Thymus (tissue), 11 donors: ENCODE measurements at regions not wholly inside any gene's neighbourhood (a gene's known extent, or its start where the extent isn't known, plus 50 kb on each side); places are given as distances from the start of the nearest gene placed in this dataset.

Experiments
- DNase-seq, 9 donors: peaks; one replicate each; pipeline ENCODE4 v3.0.0-alpha.2; 2013; ENCODE audit warnings: low spot score in 9 of 9, low read depth in 6 of 9, missing footprints in 1 of 9
- H3K27ac ChIP-seq, 2 donors: one replicate each; pipeline ENCODE4 v1.5.1; 2013; ENCODE audit warnings: control low read depth in 1 of 2, low read depth in 1 of 2, low read length in 1 of 2, mild to moderate bottlenecking in 1 of 2, moderate library complexity in 1 of 2
- H3K27me3 ChIP-seq, 2 donors: one replicate each; pipeline ENCODE4 v1.5.1; 2013; ENCODE audit warnings: low read length in 1 of 2; ENCODE audit not compliant: control insufficient read depth in 2 of 2, insufficient read depth in 1 of 2
- H3K36me3 ChIP-seq, 2 donors: one replicate each; pipeline ENCODE4 v1.5.1; 2013; ENCODE audit warnings: low read length in 1 of 2, mild to moderate bottlenecking in 1 of 2, moderate library complexity in 1 of 2; ENCODE audit not compliant: control insufficient read depth in 2 of 2, insufficient read depth in 2 of 2
- H3K4me1 ChIP-seq, 2 donors: one replicate each; pipeline ENCODE4 v1.5.1; 2013; ENCODE audit warnings: low read length in 2 of 2; ENCODE audit not compliant: control insufficient read depth in 2 of 2, insufficient read depth in 2 of 2
- H3K4me3 ChIP-seq, 2 donors: one replicate each; pipeline ENCODE4 v1.5.1; 2013; ENCODE audit warnings: low read length in 2 of 2, control low read depth in 1 of 2, mild to moderate bottlenecking in 1 of 2
- H3K9me3 ChIP-seq, 2 donors: one replicate each; pipeline ENCODE4 v1.5.1; 2013; ENCODE audit warnings: low read length in 1 of 2, mild to moderate bottlenecking in 1 of 2; ENCODE audit not compliant: control insufficient read depth in 2 of 2, insufficient read depth in 1 of 2
- WGBS: extraction: QIAGEN DNeasy Blood & Tissue Kit; methylation state at CpG from one replicate; pipeline ENCODE4 v1.1.7; 2013; 5-methylcytosine and 5-hydroxymethylcytosine counted together
- donor health status: healthy.

DNA sequence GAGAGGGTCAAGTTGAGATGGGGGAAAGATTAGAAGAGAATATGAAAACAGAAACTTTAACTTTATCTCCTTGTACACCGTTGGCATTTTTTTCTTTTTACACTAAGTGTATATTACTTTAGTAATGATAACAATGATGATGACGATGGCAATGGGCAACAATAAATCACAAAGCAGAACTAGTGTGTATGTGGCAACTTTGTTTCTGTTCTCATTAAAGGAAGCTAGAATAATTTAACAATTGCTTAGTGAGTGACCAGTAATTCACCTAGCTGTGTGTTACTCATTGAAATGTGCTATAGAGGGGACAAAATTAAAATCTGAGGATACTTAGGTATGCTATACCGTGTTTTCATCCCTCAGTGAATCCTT, 318.5 kb upstream of the TBL1XR1 start:
- H3K36me3 ChIP-seq = no peaks in the 10 kb centered on the region
- no peaks in the 10 kb centered on the region for H3K27me3 ChIP-seq
- H3K4me1 ChIP-seq = no peaks in the 10 kb centered on the region
- H3K4me3 ChIP-seq = no peak overlapping the region
- WGBS = 91% methylated on average over 3 of the region's 3 CpGs
- H3K9me3 ChIP-seq = no peaks in the 10 kb centered on the region
- H3K27ac ChIP-seq = no peak overlapping the region
- DNase-seq = no peak

DNA sequence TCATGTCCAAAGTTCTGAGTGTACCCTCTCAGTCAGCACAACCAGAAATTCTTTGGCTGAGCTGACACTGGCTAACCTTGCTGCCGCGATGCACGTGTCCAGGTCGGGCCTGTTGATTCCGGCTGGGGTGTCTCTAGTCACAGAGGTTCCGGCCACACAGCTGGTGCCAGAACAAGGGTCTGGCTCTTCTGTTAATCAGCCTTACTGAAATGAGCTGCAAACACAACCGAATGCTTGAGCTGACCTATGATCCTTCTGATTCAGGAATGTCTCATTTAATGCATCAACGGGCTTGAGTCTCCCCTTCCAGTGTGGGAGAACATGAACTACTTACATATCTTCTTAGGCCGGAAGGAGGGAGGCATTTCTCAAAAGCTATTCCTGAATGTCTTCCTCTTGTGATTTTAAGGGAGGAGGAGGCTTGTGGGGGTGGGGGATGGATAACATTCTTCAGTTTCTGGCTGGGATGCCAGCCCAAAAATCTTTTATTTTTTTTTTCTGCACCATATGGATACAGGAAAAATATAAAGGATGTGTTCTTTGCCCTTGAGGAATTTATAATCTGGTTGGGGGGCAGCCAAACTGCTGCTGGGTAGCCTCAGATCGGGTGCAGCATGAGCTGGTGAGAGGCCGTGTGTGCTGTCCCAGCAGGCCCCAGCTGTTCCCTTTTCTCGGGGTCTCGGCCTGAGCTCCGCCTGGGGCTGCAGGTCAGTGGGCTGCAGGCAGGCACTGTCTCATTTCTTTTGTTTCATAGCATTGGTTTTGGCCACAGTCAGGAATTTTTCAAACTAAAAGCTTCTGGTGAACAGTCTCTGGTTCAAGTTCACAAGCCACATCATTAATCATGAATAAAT, 319.1 kb upstream of the TBL1XR1 start:
- H3K27ac ChIP-seq = no peak overlapping the region

DNA sequence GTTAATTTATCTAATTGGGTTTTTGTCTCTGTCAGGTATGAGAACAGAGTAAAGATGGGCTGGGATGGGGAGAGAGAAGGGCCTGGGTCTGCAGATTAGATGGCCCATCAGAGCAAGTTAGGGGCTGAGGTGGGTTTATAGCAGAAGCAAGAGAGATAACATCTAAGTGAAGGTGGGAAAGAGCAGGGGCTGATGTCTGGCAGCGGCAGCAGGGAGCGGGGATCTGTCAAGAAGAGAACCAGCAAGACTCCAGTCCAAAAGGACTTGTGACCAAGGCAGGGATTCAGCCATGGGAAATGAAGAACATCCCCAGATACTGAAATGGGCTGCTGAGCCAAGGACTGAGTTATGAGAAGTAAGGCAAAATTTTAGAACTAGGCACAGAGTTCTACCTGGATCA, 320.6 kb upstream of the TBL1XR1 start:
- H3K27ac ChIP-seq = no peak overlapping the region
- no peak for DNase-seq
- H3K4me3 ChIP-seq = no peak overlapping the region
- peaks cover 0 to 7% of the 10 kb centered on the region in 2 donors for H3K4me1 ChIP-seq
- H3K9me3 ChIP-seq = no peaks in the 10 kb centered on the region
- no peaks in the 10 kb centered on the region for H3K27me3 ChIP-seq
- 99% methylated on average over 2 of the region's 2 CpGs for WGBS
- H3K36me3 ChIP-seq = no peaks in the 10 kb centered on the region

More for the DNA sequence above, 319.1 kb upstream of the TBL1XR1 start:
- Histone ChIP-seq H3K4me1 (peaks cover 0 to 5% of the 10 kb centered on the region in 2 donors), H3K4me3 (no peak overlapping the region), H3K9me3 (no peaks in the 10 kb centered on the region), H3K27me3 (no peaks in the 10 kb centered on the region), H3K36me3 (no peaks in the 10 kb centered on the region)
- no peak for DNase-seq
- 94% methylated on average over 14 of the region's 14 CpGs for WGBS

DNA sequence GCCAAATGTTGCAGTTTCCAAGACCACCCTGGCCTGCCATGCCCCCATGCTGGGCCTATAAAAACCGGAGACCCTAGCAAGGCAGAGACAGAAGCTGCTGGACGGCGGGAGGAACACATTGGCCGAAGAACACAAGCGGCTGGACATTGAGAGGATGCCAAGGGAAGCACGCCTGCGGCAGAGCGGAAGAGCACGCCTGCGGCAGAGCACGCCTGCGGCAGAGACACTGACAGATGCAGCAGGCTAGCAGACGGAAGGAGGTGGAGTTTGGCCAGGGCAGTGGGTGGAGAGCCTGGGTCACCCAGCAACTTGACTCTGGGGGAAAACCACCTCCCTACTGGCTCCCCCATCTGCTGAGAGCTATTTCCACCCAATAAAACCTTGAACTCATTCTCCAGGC, 322.3 kb upstream of the TBL1XR1 start:
- H3K36me3 ChIP-seq = no peaks in the 10 kb centered on the region
- 99% methylated on average over 13 of the region's 13 CpGs for WGBS

DNA sequence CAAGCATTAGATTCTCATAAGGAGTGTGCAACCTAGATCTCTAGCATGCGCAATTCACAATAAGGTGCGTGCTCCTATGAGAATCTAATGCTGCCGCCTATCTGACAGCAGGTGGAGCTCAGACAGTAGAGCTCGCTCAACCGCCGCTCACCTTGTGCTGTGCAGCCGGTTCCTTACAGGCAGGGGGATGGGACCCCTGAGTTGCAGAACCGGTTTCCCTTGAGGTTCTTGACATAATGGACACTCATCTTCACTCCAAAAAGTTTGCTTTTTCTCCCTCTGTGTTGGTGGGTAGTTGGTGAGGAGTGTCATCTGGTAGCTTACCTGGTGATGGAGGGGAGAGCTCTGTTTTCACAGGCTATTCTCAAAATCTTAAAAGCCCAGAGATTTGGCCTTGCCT, 324.0 kb upstream of the TBL1XR1 start:
- peak in 3 of 9 donors; percentile 41 to 66 (median 42) for DNase-seq
- 91% methylated on average over 8 of the region's 8 CpGs for WGBS

More for the DNA sequence above, 322.3 kb upstream of the TBL1XR1 start:
- no peak overlapping the region for H3K4me3 ChIP-seq
- no peak overlapping the region for H3K27ac ChIP-seq
- H3K27me3 ChIP-seq = no peaks in the 10 kb centered on the region
- peaks cover 0 to under 1% of the 10 kb centered on the region in 2 donors for H3K9me3 ChIP-seq
- DNase-seq = no peak
- peaks cover 5 to 7% of the 10 kb centered on the region in 2 donors for H3K4me1 ChIP-seq

DNA sequence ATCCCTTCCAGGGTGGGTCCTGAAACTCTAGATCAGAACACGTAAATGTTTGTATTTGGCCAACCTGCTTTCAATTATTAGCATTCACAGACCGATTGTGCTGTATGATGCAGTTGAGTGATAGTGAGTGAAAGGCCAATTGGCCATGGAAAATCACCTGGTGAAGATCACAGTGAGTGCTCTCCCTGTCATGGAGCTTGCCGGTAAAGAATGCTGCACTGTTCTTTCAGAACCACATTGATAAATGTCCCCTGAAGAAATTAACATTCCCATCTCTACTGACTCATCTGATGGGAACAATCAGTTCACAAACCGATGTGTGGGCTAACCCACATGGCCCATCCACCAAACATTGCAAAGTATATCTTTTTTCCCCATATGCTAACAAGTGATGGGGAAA, 324.8 kb upstream of the TBL1XR1 start:
- H3K27ac ChIP-seq = no peak overlapping the region
- H3K36me3 ChIP-seq = no peaks in the 10 kb centered on the region
- no peaks in the 10 kb centered on the region for H3K27me3 ChIP-seq
- no peak for DNase-seq
- peaks cover 10 to 24% of the 10 kb centered on the region in 2 donors for H3K4me1 ChIP-seq
- H3K4me3 ChIP-seq = no peak overlapping the region
- peaks cover 0 to 5% of the 10 kb centered on the region in 2 donors for H3K9me3 ChIP-seq
- WGBS = 96% methylated on average over 4 of the region's 4 CpGs

More for the DNA sequence above, 324.0 kb upstream of the TBL1XR1 start:
- peaks cover 10 to 22% of the 10 kb centered on the region in 2 donors for H3K4me1 ChIP-seq
- H3K36me3 ChIP-seq = no peaks in the 10 kb centered on the region
- no peaks in the 10 kb centered on the region for H3K27me3 ChIP-seq
- H3K9me3 ChIP-seq = peaks cover 0 to 5% of the 10 kb centered on the region in 2 donors
- no peak overlapping the region for H3K4me3 ChIP-seq
- H3K27ac ChIP-seq = no peak overlapping the region

DNA sequence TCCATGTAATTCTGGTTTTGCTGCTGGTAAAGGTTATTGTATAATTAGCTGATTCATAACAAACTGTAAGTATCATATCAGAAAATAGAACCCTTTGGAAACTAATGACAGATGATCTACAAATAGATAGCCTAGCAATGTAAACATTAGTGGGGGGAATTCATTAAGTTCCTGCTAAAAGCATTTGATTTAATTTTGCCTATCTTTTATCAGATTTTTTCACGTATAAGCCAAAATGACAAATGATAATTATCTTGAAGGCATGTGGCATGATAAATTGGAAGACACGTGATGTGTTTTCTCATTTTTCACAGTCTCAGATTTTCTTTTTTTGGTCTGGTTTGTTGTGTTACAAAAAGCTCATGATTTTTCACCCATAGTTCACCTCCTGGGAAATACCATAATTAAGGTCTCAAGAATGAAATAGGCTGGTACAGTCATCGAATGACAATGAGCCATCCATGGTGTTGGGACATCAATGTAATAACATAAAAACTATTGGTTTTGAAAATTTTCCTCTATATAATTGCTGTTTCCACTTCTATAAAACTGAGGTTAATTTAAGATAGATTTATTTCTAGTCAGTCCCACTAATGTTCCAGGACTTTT, 325.9 kb upstream of the TBL1XR1 start:
- H3K27ac ChIP-seq = no peak overlapping the region
- no peaks in the 10 kb centered on the region for H3K27me3 ChIP-seq
- peaks cover 10 to 24% of the 10 kb centered on the region in 2 donors for H3K4me1 ChIP-seq
- peaks cover 0 to 5% of the 10 kb centered on the region in 2 donors for H3K9me3 ChIP-seq
- 62% methylated on average over 3 of the region's 3 CpGs for WGBS
- no peak overlapping the region for H3K4me3 ChIP-seq
- DNase-seq = no peak
- no peaks in the 10 kb centered on the region for H3K36me3 ChIP-seq

DNA sequence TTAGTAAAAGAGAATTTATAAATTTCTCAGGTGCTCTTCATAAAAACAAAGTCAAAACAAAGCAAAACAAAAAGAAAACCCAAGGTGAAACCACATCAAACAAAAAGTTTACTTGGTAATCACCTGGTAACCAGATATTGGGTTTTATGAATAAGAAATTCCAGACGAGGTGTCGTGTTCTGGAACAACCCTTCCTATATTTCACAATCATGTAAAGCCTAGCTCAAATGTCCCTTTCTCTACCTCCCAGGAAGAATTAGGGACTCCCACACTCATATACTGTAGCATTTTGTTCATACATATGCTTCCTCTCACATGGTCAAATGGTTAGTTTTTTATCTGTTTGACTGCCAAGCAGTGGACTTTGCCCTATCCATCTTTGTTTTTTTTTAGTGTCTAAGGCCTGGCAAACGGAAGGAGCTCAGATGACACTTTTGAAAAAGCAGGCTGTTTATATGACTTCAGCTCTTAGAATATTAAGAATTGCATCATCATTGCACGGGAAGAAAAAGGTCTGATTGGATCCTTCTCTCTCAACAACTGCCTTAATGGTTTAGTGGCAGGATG, 326.7 kb upstream of the TBL1XR1 start:
- H3K4me1 ChIP-seq = peaks cover 10 to 24% of the 10 kb centered on the region in 2 donors
- no peaks in the 10 kb centered on the region for H3K36me3 ChIP-seq
- peak in 1 of 9 donors; percentile 39 for DNase-seq
- H3K9me3 ChIP-seq = peaks cover 0 to 5% of the 10 kb centered on the region in 2 donors
- no peak overlapping the region for H3K4me3 ChIP-seq
- no peak overlapping the region for H3K27ac ChIP-seq
- H3K27me3 ChIP-seq = no peaks in the 10 kb centered on the region
- 68% methylated on average over 4 of the region's 4 CpGs for WGBS

DNA sequence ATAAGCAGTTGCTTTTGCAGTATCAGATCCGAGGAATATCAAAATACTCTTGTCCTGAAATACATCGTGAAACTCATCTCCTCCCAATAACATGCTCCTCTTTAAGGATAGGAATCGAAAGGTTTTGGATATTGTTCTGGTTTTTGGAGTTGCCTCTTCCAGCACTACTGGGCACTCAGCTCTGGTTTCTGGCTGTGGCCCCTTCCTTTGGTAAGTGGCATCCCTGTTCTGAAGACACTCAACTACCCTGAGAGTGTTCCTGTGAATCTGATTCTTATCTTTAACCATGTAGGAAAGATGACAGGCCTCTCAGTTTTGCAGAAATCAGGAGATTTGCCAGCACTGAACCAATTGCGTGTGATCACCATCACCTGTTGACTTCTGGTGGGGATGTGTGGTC, 327.5 kb upstream of the TBL1XR1 start:
- DNase-seq = no peak
- 97% methylated on average over 4 of the region's 4 CpGs for WGBS
- H3K27me3 ChIP-seq = no peaks in the 10 kb centered on the region
- H3K4me3 ChIP-seq = no peak overlapping the region
- H3K36me3 ChIP-seq = no peaks in the 10 kb centered on the region
- peaks cover 10 to 24% of the 10 kb centered on the region in 2 donors for H3K4me1 ChIP-seq
- H3K9me3 ChIP-seq = peaks cover 0 to 5% of the 10 kb centered on the region in 2 donors
- H3K27ac ChIP-seq = no peak overlapping the region
